WTC11 (cell line): ENCODE measurements at regions not wholly inside any gene's neighbourhood (a gene's known extent, or its start where the extent isn't known, plus 50 kb on each side); places are given as distances from the start of the nearest gene placed in this dataset.

Experiments used
- ATAC-seq: fragments of 200-7000 bp; cut with Tn5 transposase; 2 replicates; pipeline ENCODE4 v1.10.0; 2021; ENCODE audit warnings: mild to moderate bottlenecking, moderate library complexity
- CTCF ChIA-PET: fragments of 300-600 bp; sonication (Branson Sonifier 250); formaldehyde crosslinking; loops from one replicate; lab custom pipeline; 2021; ENCODE audit warnings: antibody characterized with exemption; lab: Charles Lee
- POLR2A ChIA-PET: fragments of 350-600 bp; sonication (Branson Sonifier 250); formaldehyde crosslinking; loops from one replicate; lab custom pipeline; 2021; ENCODE audit warnings: antibody characterized with exemption; lab: Charles Lee
- DNase-seq: peaks from one replicate; pipeline ENCODE4 v3.0.0; 2021; ENCODE audit warnings: low spot score
- H3K27ac Mint-ChIP-seq: 2 replicates; pipeline ENCODE4 v1.8.0; 2021; ENCODE audit warnings: mixed read lengths
- H3K27me3 Mint-ChIP-seq: 2 replicates; pipeline ENCODE4 v1.8.0; 2021; ENCODE audit warnings: low read depth, mild to moderate bottlenecking, moderate library complexity, mixed read lengths
- H3K36me3 Mint-ChIP-seq: 2 replicates; pipeline ENCODE4 v1.8.0; 2021; ENCODE audit warnings: mixed read lengths
- H3K4me1 Mint-ChIP-seq: 2 replicates; pipeline ENCODE4 v1.8.0; 2022; ENCODE audit warnings: mixed read lengths
- H3K4me3 Mint-ChIP-seq: 2 replicates; pipeline ENCODE4 v1.8.0; 2021; ENCODE audit warnings: mild to moderate bottlenecking, moderate library complexity, mixed read lengths
- H3K9me3 Mint-ChIP-seq: 2 replicates; pipeline ENCODE4 v1.8.0; 2021; ENCODE audit warnings: mixed read lengths
- CREB1 ChIP-seq: sonication (generic); formaldehyde crosslinking; IDR thresholded peaks from 2 replicates; pipeline ENCODE4 v1.8.0; 2023; ENCODE audit warnings: mild to moderate bottlenecking, missing genetic modification reagents
- E2F1 ChIP-seq: sonication (generic); formaldehyde crosslinking; IDR thresholded peaks from 2 replicates; pipeline ENCODE4 v1.8.0; 2022; ENCODE audit warnings: mild to moderate bottlenecking, missing genetic modification reagents
- EMX1 ChIP-seq: fragments of 250-450 bp; sonication (Bioruptor Pico); IDR thresholded peaks from 2 replicates; pipeline ENCODE4 v1.8.0; 2021; ENCODE audit warnings: mild to moderate bottlenecking
- ESRRA ChIP-seq: sonication (generic); formaldehyde crosslinking; IDR thresholded peaks from 2 replicates; pipeline ENCODE4 v1.8.1; 2022; ENCODE audit warnings: mild to moderate bottlenecking, missing genetic modification reagents, borderline replicate concordance
- ETV6 ChIP-seq: sonication (generic); formaldehyde crosslinking; IDR thresholded peaks from 2 replicates; pipeline ENCODE4 v1.8.1; 2022; ENCODE audit warnings: mild to moderate bottlenecking, missing genetic modification reagents
- FOXK1 ChIP-seq: sonication (generic); formaldehyde crosslinking; IDR thresholded peaks from 2 replicates; pipeline ENCODE4 v1.8.0; 2022; ENCODE audit warnings: mild to moderate bottlenecking, moderate library complexity, missing genetic modification reagents
- JUN ChIP-seq: sonication (generic); formaldehyde crosslinking; IDR thresholded peaks from 2 replicates; pipeline ENCODE4 v1.8.0; 2023; ENCODE audit warnings: mild to moderate bottlenecking, missing genetic modification reagents
- MXD4 ChIP-seq: fragments of 250-450 bp; sonication (Bioruptor Pico); IDR thresholded peaks from 2 replicates; pipeline ENCODE4 v1.8.0; 2021; ENCODE audit warnings: mild to moderate bottlenecking, moderate library complexity, borderline replicate concordance
- NFATC4 ChIP-seq: fragments of 250-450 bp; sonication (Bioruptor Pico); IDR thresholded peaks from 2 replicates; pipeline ENCODE4 v1.9.0; 2021; ENCODE audit warnings: mild to moderate bottlenecking
- NR1H2 ChIP-seq: sonication (generic); formaldehyde crosslinking; IDR thresholded peaks from 2 replicates; pipeline ENCODE4 v1.9.0; 2021; ENCODE audit warnings: mild to moderate bottlenecking, moderate library complexity, missing genetic modification reagents
- PRRX2 ChIP-seq: fragments of 250-450 bp; sonication (Bioruptor Pico); IDR thresholded peaks from 2 replicates; pipeline ENCODE4 v1.8.0; 2021; ENCODE audit warnings: mild to moderate bottlenecking
- SMAD3 ChIP-seq: sonication (generic); formaldehyde crosslinking; IDR thresholded peaks from 2 replicates; pipeline ENCODE4 v1.8.0; 2022; ENCODE audit warnings: missing genetic modification reagents, mild to moderate bottlenecking, borderline replicate concordance
- SOX15 ChIP-seq: fragments of 250-450 bp; sonication (Bioruptor Pico); IDR thresholded peaks from 2 replicates; pipeline ENCODE4 v1.9.0; 2021; ENCODE audit warnings: mild to moderate bottlenecking
- TEAD1 ChIP-seq: sonication (generic); formaldehyde crosslinking; IDR thresholded peaks from 2 replicates; pipeline ENCODE4 v1.8.0; 2022; ENCODE audit warnings: mild to moderate bottlenecking, missing genetic modification reagents
- TP53 ChIP-seq: sonication (generic); formaldehyde crosslinking; IDR thresholded peaks from 2 replicates; pipeline ENCODE4 v1.8.1; 2023; ENCODE audit warnings: mild to moderate bottlenecking, missing genetic modification reagents
- ZNF138 ChIP-seq: sonication (generic); formaldehyde crosslinking; conservative IDR thresholded peaks from 2 replicates; pipeline ENCODE4 v1.8.1; 2022; ENCODE audit warnings: mild to moderate bottlenecking, moderate library complexity, missing genetic modification reagents
- ZNF232 ChIP-seq: sonication (generic); formaldehyde crosslinking; IDR thresholded peaks from 2 replicates; pipeline ENCODE4 v1.8.0; 2022; ENCODE audit warnings: mild to moderate bottlenecking, missing genetic modification reagents
- ZNF263 ChIP-seq: sonication (generic); formaldehyde crosslinking; IDR thresholded peaks from 2 replicates; pipeline ENCODE4 v1.8.1; 2022; ENCODE audit warnings: low read depth, mild to moderate bottlenecking, moderate library complexity, missing genetic modification reagents
- ZNF425 ChIP-seq: fragments of 250-450 bp; sonication (Bioruptor Pico); conservative IDR thresholded peaks from 2 replicates; pipeline ENCODE4 v1.9.0; 2021; ENCODE audit warnings: mild to moderate bottlenecking
- ZNF671 ChIP-seq: fragments of 250-450 bp; sonication (Bioruptor Pico); IDR thresholded peaks from 2 replicates; pipeline ENCODE4 v1.8.0; 2021; ENCODE audit warnings: mild to moderate bottlenecking
- TF ChIP-seq, protein P1 (sequence below): sonication (generic); formaldehyde crosslinking; IDR thresholded peaks from 2 replicates; pipeline ENCODE4 v1.8.1; 2023; ENCODE audit warnings: mild to moderate bottlenecking, missing genetic modification reagents, moderate library complexity
- TF ChIP-seq, protein P2 (sequence below): fragments of 250-450 bp; sonication (Bioruptor Pico); IDR thresholded peaks from 2 replicates; pipeline ENCODE4 v1.9.0; 2021; ENCODE audit warnings: mild to moderate bottlenecking
- TF ChIP-seq, protein P3 (sequence below): fragments of 250-450 bp; sonication (Bioruptor Pico); IDR thresholded peaks from 2 replicates; pipeline ENCODE4 v1.9.0; 2021; ENCODE audit warnings: mild to moderate bottlenecking
- TF ChIP-seq, protein P4 (sequence below): sonication (generic); formaldehyde crosslinking; IDR thresholded peaks from 2 replicates; pipeline ENCODE4 v1.8.1; 2022; ENCODE audit warnings: low read depth, missing genetic modification reagents, borderline replicate concordance
- TF ChIP-seq, protein P5 (sequence below): sonication (generic); formaldehyde crosslinking; IDR thresholded peaks from 2 replicates; pipeline ENCODE4 v1.8.0; 2022; ENCODE audit warnings: mild to moderate bottlenecking, missing genetic modification reagents

DNA sequence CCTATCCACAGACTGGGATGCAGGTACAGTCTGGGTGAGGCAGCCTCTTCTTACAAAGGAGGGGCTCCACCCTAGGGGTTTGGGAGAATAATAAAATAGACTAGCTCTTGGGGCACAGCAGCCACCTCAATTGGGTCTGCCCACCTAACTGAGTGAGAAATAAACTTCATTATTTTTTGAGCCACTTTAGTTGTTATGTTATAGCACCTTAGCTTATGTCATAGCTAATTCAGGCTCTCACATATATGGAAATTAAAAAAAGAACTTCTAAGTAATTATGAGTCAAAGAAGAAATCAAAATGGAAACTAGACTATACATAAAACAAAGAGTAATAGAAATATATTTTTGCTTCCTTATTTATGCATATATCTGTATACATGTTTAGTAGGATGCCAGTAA is 318.5 kb upstream of the B3GALT2 start (continued):
- TF ChIP-seq, protein P1, sequence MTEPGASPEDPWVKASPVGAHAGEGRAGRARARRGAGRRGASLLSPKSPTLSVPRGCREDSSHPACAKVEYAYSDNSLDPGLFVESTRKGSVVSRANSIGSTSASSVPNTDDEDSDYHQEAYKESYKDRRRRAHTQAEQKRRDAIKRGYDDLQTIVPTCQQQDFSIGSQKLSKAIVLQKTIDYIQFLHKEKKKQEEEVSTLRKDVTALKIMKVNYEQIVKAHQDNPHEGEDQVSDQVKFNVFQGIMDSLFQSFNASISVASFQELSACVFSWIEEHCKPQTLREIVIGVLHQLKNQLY = no peak
- TF ChIP-seq CREB1 = no peak
- no peak for TF ChIP-seq ZNF138 (CRISPR knock-in tag)
- TF ChIP-seq FOXK1 (CRISPR knock-in tag) = no peak
- TF ChIP-seq SOX15 (CRISPR knock-in tag) = no peak
- no peak for TF ChIP-seq TP53
- no peak for TF ChIP-seq ETV6 (CRISPR knock-in tag)

DNA sequence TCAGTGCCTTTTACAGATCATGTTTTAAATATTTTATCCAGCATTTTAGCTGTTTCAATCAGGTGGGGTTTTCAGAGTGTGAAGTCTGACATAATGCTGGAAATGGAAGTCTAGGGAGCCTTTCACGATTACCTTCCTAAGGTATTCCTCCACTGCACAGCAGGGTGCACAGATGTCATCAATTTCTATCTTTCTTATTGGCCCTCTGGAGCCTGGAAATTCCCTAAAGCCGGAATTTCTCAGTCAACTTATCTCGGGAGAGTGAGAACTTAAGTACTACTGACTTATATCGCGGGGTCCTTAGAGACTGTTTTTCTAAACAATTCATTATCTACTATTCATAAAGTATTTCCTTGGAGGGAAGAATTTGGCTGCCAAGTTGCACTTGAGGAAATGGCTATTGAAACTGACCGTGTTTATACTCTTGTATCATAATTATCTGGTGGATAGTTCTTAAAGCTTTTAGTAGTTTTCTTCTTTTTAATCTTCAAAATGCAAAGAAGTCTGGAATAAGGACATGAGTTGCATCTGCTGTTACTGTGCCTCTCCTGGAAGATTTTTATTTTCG is 311.8 kb upstream of the B3GALT2 start:
- POLR2A ChIA-PET = no interaction called here
- 0 out of 2 replicates have a peak, but pooled peaks cover 3% of the 10 kb centered on the region for H3K4me1 Mint-ChIP-seq
- H3K36me3 Mint-ChIP-seq = no peaks in the 10 kb centered on the region
- H3K27me3 Mint-ChIP-seq = no peaks in the 10 kb centered on the region
- no peak for ATAC-seq
- peaks cover 5% of the 10 kb centered on the region; the same call in 1 of the 2 replicates for H3K9me3 Mint-ChIP-seq
- TF ChIP-seq ZNF425 (CRISPR knock-in tag) (no peak), SMAD3 (CRISPR knock-in tag) (no peak), ZNF232 (CRISPR knock-in tag) (no peak), PRRX2 (CRISPR knock-in tag) (no peak)
- TF ChIP-seq, all 79 proteins: peak for 0
- Mint-ChIP-seq H3K4me3 (no peak overlapping the region), H3K27ac (no peak overlapping the region)
- CTCF ChIA-PET = no interaction called here
- no peak for DNase-seq

GRCh38 chr1:193494368-193494767 is 308.0 kb upstream of the B3GALT2 start:
- no peaks in the 10 kb centered on the region for H3K36me3 Mint-ChIP-seq
- peaks cover 17% of the 10 kb centered on the region for H3K9me3 Mint-ChIP-seq
- no peak for DNase-seq
- ChIA-PET POLR2A (no interaction called here), CTCF (no interaction called here)
- H3K27me3 Mint-ChIP-seq = no peaks in the 10 kb centered on the region
- no peak for ATAC-seq
- H3K27ac Mint-ChIP-seq = no peak overlapping the region
- 0 out of 2 replicates have a peak, but pooled peaks cover 3% of the 10 kb centered on the region for H3K4me1 Mint-ChIP-seq
- H3K4me3 Mint-ChIP-seq = no peak overlapping the region
- TF ChIP-seq NR1H2 (CRISPR knock-in tag) (no peak), ZNF263 (CRISPR knock-in tag) (no peak), ESRRA (CRISPR knock-in tag) (no peak), MXD4 (CRISPR knock-in tag) (no peak), ZNF671 (CRISPR knock-in tag) (no peak), NFATC4 (CRISPR knock-in tag) (no peak), TEAD1 (CRISPR knock-in tag) (no peak), E2F1 (CRISPR knock-in tag) (no peak), EMX1 (CRISPR knock-in tag) (no peak), JUN (no peak)
- TF ChIP-seq, protein P2, sequence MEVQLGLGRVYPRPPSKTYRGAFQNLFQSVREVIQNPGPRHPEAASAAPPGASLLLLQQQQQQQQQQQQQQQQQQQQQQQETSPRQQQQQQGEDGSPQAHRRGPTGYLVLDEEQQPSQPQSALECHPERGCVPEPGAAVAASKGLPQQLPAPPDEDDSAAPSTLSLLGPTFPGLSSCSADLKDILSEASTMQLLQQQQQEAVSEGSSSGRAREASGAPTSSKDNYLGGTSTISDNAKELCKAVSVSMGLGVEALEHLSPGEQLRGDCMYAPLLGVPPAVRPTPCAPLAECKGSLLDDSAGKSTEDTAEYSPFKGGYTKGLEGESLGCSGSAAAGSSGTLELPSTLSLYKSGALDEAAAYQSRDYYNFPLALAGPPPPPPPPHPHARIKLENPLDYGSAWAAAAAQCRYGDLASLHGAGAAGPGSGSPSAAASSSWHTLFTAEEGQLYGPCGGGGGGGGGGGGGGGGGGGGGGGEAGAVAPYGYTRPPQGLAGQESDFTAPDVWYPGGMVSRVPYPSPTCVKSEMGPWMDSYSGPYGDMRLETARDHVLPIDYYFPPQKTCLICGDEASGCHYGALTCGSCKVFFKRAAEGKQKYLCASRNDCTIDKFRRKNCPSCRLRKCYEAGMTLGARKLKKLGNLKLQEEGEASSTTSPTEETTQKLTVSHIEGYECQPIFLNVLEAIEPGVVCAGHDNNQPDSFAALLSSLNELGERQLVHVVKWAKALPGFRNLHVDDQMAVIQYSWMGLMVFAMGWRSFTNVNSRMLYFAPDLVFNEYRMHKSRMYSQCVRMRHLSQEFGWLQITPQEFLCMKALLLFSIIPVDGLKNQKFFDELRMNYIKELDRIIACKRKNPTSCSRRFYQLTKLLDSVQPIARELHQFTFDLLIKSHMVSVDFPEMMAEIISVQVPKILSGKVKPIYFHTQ (CRISPR knock-in tag) = no peak
- TF ChIP-seq, protein P3, sequence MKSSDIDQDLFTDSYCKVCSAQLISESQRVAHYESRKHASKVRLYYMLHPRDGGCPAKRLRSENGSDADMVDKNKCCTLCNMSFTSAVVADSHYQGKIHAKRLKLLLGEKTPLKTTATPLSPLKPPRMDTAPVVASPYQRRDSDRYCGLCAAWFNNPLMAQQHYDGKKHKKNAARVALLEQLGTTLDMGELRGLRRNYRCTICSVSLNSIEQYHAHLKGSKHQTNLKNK = no peak
- TF ChIP-seq, protein P4, sequence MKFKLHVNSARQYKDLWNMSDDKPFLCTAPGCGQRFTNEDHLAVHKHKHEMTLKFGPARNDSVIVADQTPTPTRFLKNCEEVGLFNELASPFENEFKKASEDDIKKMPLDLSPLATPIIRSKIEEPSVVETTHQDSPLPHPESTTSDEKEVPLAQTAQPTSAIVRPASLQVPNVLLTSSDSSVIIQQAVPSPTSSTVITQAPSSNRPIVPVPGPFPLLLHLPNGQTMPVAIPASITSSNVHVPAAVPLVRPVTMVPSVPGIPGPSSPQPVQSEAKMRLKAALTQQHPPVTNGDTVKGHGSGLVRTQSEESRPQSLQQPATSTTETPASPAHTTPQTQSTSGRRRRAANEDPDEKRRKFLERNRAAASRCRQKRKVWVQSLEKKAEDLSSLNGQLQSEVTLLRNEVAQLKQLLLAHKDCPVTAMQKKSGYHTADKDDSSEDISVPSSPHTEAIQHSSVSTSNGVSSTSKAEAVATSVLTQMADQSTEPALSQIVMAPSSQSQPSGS = no peak
- TF ChIP-seq, protein P5, sequence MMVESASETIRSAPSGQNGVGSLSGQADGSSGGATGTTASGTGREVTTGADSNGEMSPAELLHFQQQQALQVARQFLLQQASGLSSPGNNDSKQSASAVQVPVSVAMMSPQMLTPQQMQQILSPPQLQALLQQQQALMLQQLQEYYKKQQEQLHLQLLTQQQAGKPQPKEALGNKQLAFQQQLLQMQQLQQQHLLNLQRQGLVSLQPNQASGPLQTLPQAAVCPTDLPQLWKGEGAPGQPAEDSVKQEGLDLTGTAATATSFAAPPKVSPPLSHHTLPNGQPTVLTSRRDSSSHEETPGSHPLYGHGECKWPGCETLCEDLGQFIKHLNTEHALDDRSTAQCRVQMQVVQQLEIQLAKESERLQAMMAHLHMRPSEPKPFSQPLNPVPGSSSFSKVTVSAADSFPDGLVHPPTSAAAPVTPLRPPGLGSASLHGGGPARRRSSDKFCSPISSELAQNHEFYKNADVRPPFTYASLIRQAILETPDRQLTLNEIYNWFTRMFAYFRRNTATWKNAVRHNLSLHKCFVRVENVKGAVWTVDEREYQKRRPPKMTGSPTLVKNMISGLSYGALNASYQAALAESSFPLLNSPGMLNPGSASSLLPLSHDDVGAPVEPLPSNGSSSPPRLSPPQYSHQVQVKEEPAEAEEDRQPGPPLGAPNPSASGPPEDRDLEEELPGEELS (CRISPR knock-in tag) = no peak
